Skin epidermis (tissue), 12 donors: ENCODE measurements at regions not wholly inside any gene's neighbourhood (a gene's known extent, or its start where the extent isn't known, plus 50 kb on each side); places are given as distances from the start of the nearest gene placed in this dataset.

Experiments
- H3K27ac ChIP-seq, 21 experiments: fragments of 200-600 bp; sonication (generic) in 11 of 21; one replicate each; pipeline ENCODE4 v1.5.0; 2020; ENCODE audit warnings: mild to moderate bottlenecking in 3 of 21, inconsistent platforms in 2 of 21, moderate library complexity in 2 of 21
- H3K4me3 ChIP-seq, 7 experiments: fragments of 200-600 bp; sonication (generic) in 2 of 7; one replicate each; pipeline ENCODE4 v1.5.0; 2020; ENCODE audit warnings: inconsistent platforms in 2 of 7, mild to moderate bottlenecking in 2 of 7, moderate library complexity in 1 of 7

- no peak overlapping the region for H3K4me3 ChIP-seq
- no peak overlapping the region for H3K27ac ChIP-seq
Observed at GRCh38 chr4:167629272-167629671, 395.0 kb upstream of the SPOCK3 start.

- no peak overlapping the region for H3K4me3 ChIP-seq
- H3K27ac ChIP-seq, result no peak overlapping the region
Observed at GRCh38 chr4:167642250-167642649, 408.0 kb upstream of the SPOCK3 start.

- no peak overlapping the region for H3K27ac ChIP-seq
Observed at GRCh38 chr4:167645358-167645757, 411.1 kb upstream of the SPOCK3 start.

GRCh38 chr4:167652267-167652666, 418.0 kb upstream of the SPOCK3 start:
- Histone ChIP-seq H3K27ac (no peak overlapping the region), H3K4me3 (no peak overlapping the region)

More at GRCh38 chr4:167645358-167645757, 411.1 kb upstream of the SPOCK3 start:
- H3K4me3 ChIP-seq, result no peak overlapping the region

GRCh38 chr4:167688660-167689142, 403.6 kb upstream of the ANXA10 start:
- Histone ChIP-seq H3K27ac (no peak overlapping the region), H3K4me3 (no peak overlapping the region)

- no peak overlapping the region for H3K4me3 ChIP-seq
- no peak overlapping the region for H3K27ac ChIP-seq
Observed at GRCh38 chr4:167702391-167702790, 389.9 kb upstream of the ANXA10 start.

- no peak overlapping the region for H3K4me3 ChIP-seq
- no peak overlapping the region for H3K27ac ChIP-seq
Observed at GRCh38 chr4:167711517-167711916, 380.8 kb upstream of the ANXA10 start.

GRCh38 chr4:167713756-167714155, 378.6 kb upstream of the ANXA10 start:
- H3K4me3 ChIP-seq, result no peak overlapping the region
- H3K27ac ChIP-seq, result no peak overlapping the region

- Histone ChIP-seq H3K4me3 (no peak overlapping the region), H3K27ac (no peak overlapping the region)
Observed at GRCh38 chr4:167715176-167715575, 377.2 kb upstream of the ANXA10 start.

GRCh38 chr4:167717495-167717894, 374.8 kb upstream of the ANXA10 start:
- Histone ChIP-seq H3K4me3 (no peak overlapping the region), H3K27ac (no peak overlapping the region)

- no peak overlapping the region for H3K27ac ChIP-seq
- no peak overlapping the region for H3K4me3 ChIP-seq
Observed at GRCh38 chr4:167721617-167722486, 370.5 kb upstream of the ANXA10 start.

GRCh38 chr4:167722487-167722808, 369.9 kb upstream of the ANXA10 start:
- Histone ChIP-seq H3K27ac (no peak overlapping the region), H3K4me3 (no peak overlapping the region)

- Histone ChIP-seq H3K4me3 (no peak overlapping the region), H3K27ac (no peak overlapping the region)
Observed at GRCh38 chr4:167724941-167725340, 367.4 kb upstream of the ANXA10 start.

- no peak overlapping the region for H3K27ac ChIP-seq
- no peak overlapping the region for H3K4me3 ChIP-seq
Observed at GRCh38 chr4:167730769-167731168, 361.6 kb upstream of the ANXA10 start.

GRCh38 chr4:167745024-167745687, 347.2 kb upstream of the ANXA10 start:
- H3K27ac ChIP-seq, result no peak overlapping the region
- no peak overlapping the region for H3K4me3 ChIP-seq

GRCh38 chr4:167767281-167767680, 325.1 kb upstream of the ANXA10 start:
- no peak overlapping the region for H3K27ac ChIP-seq
- no peak overlapping the region for H3K4me3 ChIP-seq

- H3K4me3 ChIP-seq, result no peak overlapping the region
- H3K27ac ChIP-seq, result no peak overlapping the region
Observed at GRCh38 chr4:167774646-167775045, 317.7 kb upstream of the ANXA10 start.

- H3K4me3 ChIP-seq, result no peak overlapping the region
- no peak overlapping the region for H3K27ac ChIP-seq
Observed at GRCh38 chr4:167775375-167775774, 317.0 kb upstream of the ANXA10 start.

- Histone ChIP-seq H3K27ac (no peak overlapping the region), H3K4me3 (no peak overlapping the region)
Observed at GRCh38 chr4:167779280-167779679, 313.1 kb upstream of the ANXA10 start.

GRCh38 chr4:167779864-167780263, 312.5 kb upstream of the ANXA10 start:
- no peak overlapping the region for H3K4me3 ChIP-seq

GRCh38 chr4:167784826-167785225, 307.5 kb upstream of the ANXA10 start:
- Histone ChIP-seq H3K27ac (no peak overlapping the region), H3K4me3 (no peak overlapping the region)

More at GRCh38 chr4:167779864-167780263, 312.5 kb upstream of the ANXA10 start:
- no peak overlapping the region for H3K27ac ChIP-seq
